HepG2 (cell line): ENCODE measurements at regions not wholly inside any gene's neighbourhood (a gene's known extent, or its start where the extent isn't known, plus 50 kb on each side); places are given as distances from the start of the nearest gene placed in this dataset.

Experiments used
- ARID2 ChIP-seq: sonication (generic); formaldehyde crosslinking; IDR thresholded peaks from 2 replicates; pipeline ENCODE4 v1.8.1; 2022; ENCODE audit warnings: mild to moderate bottlenecking, missing genetic modification reagents, borderline replicate concordance
- ARNT ChIP-seq: fragments of 450-650 bp; IDR thresholded peaks from 2 replicates; pipeline ENCODE4 v1.6.1; 2017
- BORCS8-MEF2B ChIP-seq: sonication (generic); formaldehyde crosslinking; IDR thresholded peaks from 2 replicates; pipeline ENCODE4 v1.8.0; 2022; ENCODE audit warnings: mild to moderate bottlenecking, missing genetic modification reagents
- CREB1 ChIP-seq, 2 experiments: fragments of 450-650 bp in 1 of 2; IDR thresholded peaks; 2 replicates each; pipeline ENCODE4 v1.6.1; 2016 to 2017; ENCODE audit warnings: control low read depth in 1 of 2, mild to moderate bottlenecking in 1 of 2, missing compliant biosample characterization in 1 of 2, missing genetic modification characterization in 1 of 2
- ERF ChIP-seq: IDR thresholded peaks from 2 replicates; pipeline ENCODE4 v1.6.1; 2018; ENCODE audit warnings: missing biosample characterization, missing genetic modification reagents
- FOXP1 ChIP-seq, 2 experiments: fragments of 450-650 bp in 1 of 2; IDR thresholded peaks; 2 replicates each; pipeline ENCODE4 v1.6.1; 2017 to 2018; ENCODE audit warnings: antibody characterized with exemption in 1 of 2
- HNF4G ChIP-seq, 2 experiments: sonication (generic) in 1 of 2; formaldehyde crosslinking in 1 of 2; IDR thresholded peaks; 2 replicates each; pipeline versions ENCODE4 v1.4.0 to v1.6.1; 2011 to 2020; ENCODE audit warnings: borderline replicate concordance in 2 of 2, low read depth in 2 of 2, mild to moderate bottlenecking in 2 of 2, low read length in 1 of 2, missing genetic modification reagents in 1 of 2, moderate library complexity in 1 of 2
- IRF2 ChIP-seq: IDR thresholded peaks from 2 replicates; pipeline ENCODE4 v1.6.1; 2018; ENCODE audit warnings: missing genetic modification reagents, missing compliant biosample characterization
- JUN ChIP-seq: sonication (generic); formaldehyde crosslinking; IDR thresholded peaks from 2 replicates; pipeline ENCODE4 v1.4.0; 2020; ENCODE audit warnings: mild to moderate bottlenecking, missing genetic modification reagents
- MAZ ChIP-seq, 2 experiments: sonication (generic) in 1 of 2; formaldehyde crosslinking in 1 of 2; IDR thresholded peaks; 2 replicates each; pipeline versions ENCODE4 v1.5.0 to v1.6.1; 2012 to 2020; ENCODE audit warnings: low read depth in 2 of 2, mild to moderate bottlenecking in 2 of 2, borderline replicate concordance in 1 of 2, improper control_type of control experiment in 1 of 2, low read length in 1 of 2, missing genetic modification reagents in 1 of 2, moderate library complexity in 1 of 2
- MEIS2 ChIP-seq: sonication (generic); formaldehyde crosslinking; IDR thresholded peaks from 2 replicates; pipeline ENCODE4 v1.9.0; 2021; ENCODE audit warnings: mild to moderate bottlenecking, missing genetic modification reagents
- MXI1 ChIP-seq: IDR thresholded peaks from 3 replicates; pipeline ENCODE4 v1.6.1; 2012; ENCODE audit warnings: low read depth, low read length, inconsistent platforms, borderline replicate concordance
- PBX2 ChIP-seq: IDR thresholded peaks from 2 replicates; pipeline ENCODE4 v1.6.1; 2016; ENCODE audit warnings: control low read depth
- SIX1 ChIP-seq: sonication (generic); formaldehyde crosslinking; IDR thresholded peaks from 2 replicates; pipeline ENCODE4 v1.4.0; 2020; ENCODE audit warnings: missing genetic modification reagents, borderline replicate concordance
- SOX13 ChIP-seq, 3 experiments: fragments of 450-650 bp in 1 of 3; sonication (generic) in 1 of 3; formaldehyde crosslinking in 1 of 3; IDR thresholded peaks in 2 of 3; conservative IDR thresholded peaks in 1 of 3; 2 replicates each; pipeline versions ENCODE4 v1.5.0 to v1.6.1; 2016 to 2020; ENCODE audit warnings: antibody characterized with exemption in 1 of 3, mild to moderate bottlenecking in 1 of 3, missing compliant biosample characterization in 1 of 3, missing genetic modification reagents in 1 of 3, moderate library complexity in 1 of 3
- TFAP4 ChIP-seq: sonication (generic); IDR thresholded peaks from 2 replicates; pipeline ENCODE4 v1.6.1; 2016; ENCODE audit warnings: low read depth, borderline replicate concordance
- WIZ ChIP-seq: sonication (generic); formaldehyde crosslinking; IDR thresholded peaks from 2 replicates; pipeline ENCODE4 v1.5.1; 2020; ENCODE audit warnings: mild to moderate bottlenecking, missing genetic modification reagents
- ZNF362 ChIP-seq: sonication (generic); formaldehyde crosslinking; IDR thresholded peaks from 2 replicates; pipeline ENCODE4 v1.4.0; 2020; ENCODE audit warnings: missing genetic modification reagents, mild to moderate bottlenecking, borderline replicate concordance
- ZNF563 ChIP-seq: sonication (generic); formaldehyde crosslinking; IDR thresholded peaks from 2 replicates; pipeline ENCODE4 v1.8.0; 2022; ENCODE audit warnings: mild to moderate bottlenecking, moderate library complexity, missing genetic modification reagents
- ZSCAN9 ChIP-seq: IDR thresholded peaks from 2 replicates; pipeline ENCODE4 v1.6.1; 2016; ENCODE audit warnings: borderline replicate concordance

GRCh38 chr3:150268426-150269391 is 139.4 kb upstream of the TSC22D2 start (continued):
- TF ChIP-seq SIX1 (CRISPR knock-in tag) (no peak), MEIS2 (CRISPR knock-in tag) (0 out of 2 replicates have a peak, but pooled peaks have one; percentile 18), ZNF563 (CRISPR knock-in tag) (no peak), MXI1 (no peak; the same call in 2 of the 3 replicates), MAZ (IDR thresholded peaks at IDR 0.05; ENCODE audit: borderline replicate concordance, low read depth, low read length) (no peak), MAZ (CRISPR knock-in tag; IDR thresholded peaks at IDR 0.05; ENCODE audit: low read depth) (no peak), ZNF362 (CRISPR knock-in tag) (no peak), BORCS8-MEF2B (CRISPR knock-in tag) (no peak), CREB1 (IDR thresholded peaks at IDR 0.05) (peak; percentile 42; the same call in 1 of the 2 replicates), CREB1 (CRISPR knock-in tag; IDR thresholded peaks at IDR 0.05) (peak; percentile 27; the same call in 1 of the 2 replicates), FOXP1 (IDR thresholded peaks at IDR 0.05) (no peak), FOXP1 (CRISPR knock-in tag; IDR thresholded peaks at IDR 0.05) (peak; percentile 20; the same call in 1 of the 2 replicates), TFAP4 (no peak), ARID2 (no peak), HNF4G (IDR thresholded peaks at IDR 0.05; ENCODE audit: borderline replicate concordance, low read depth, low read length) (0 out of 2 replicates have a peak, but pooled peaks have one; percentile 11), HNF4G (CRISPR knock-in tag; IDR thresholded peaks at IDR 0.05; ENCODE audit: borderline replicate concordance, low read depth) (no peak), ERF (CRISPR knock-in tag) (no peak), ZSCAN9 (CRISPR knock-in tag) (no peak), IRF2 (CRISPR knock-in tag) (no peak), PBX2 (CRISPR knock-in tag) (no peak), WIZ (no peak), SOX13 (IDR thresholded peaks at IDR 0.05) (no peak), SOX13 (CRISPR knock-in tag; conservative IDR thresholded peaks at IDR 0.05 in 1 of 2, IDR thresholded peaks at IDR 0.05 in 1 of 2) (peak in 1 of 2 experiments; percentile 31; a peak in 1 of 4 replicates), ARNT (no peak), JUN (CRISPR knock-in tag) (peak; percentile 74)
